ENCODE measurements at regions not wholly inside any gene's neighbourhood (a gene's known extent, or its start where the extent isn't known, plus 50 kb on each side); places are given as distances from the start of the nearest gene placed in this dataset.

- Histone ChIP-seq H3K79me2 (ENCODE audit: insufficient read depth, low read length) (no peaks in the 10 kb centered on the region), H4K20me1 (ENCODE audit: low read depth, low read length) (no peaks in the 10 kb centered on the region), H3K36me3 (ENCODE audit: low read length) (no peaks in the 10 kb centered on the region), H3K27ac (ENCODE audit: low read depth, low read length) (no peak overlapping the region), H3K9ac (ENCODE audit: low read length) (no peak overlapping the region), H3K9me2 (replicated peaks; ENCODE audit: insufficient read depth, low read length) (no peaks in the 10 kb centered on the region), H3K27me3 (ENCODE audit: low read length) (no peaks in the 10 kb centered on the region), H3K4me2 (ENCODE audit: low read depth, low read length, poor library complexity, severe bottlenecking) (no peak overlapping the region), H3F3A (ENCODE audit: insufficient read depth) (no peaks in the 10 kb centered on the region), H3K4me3 (ENCODE audit: insufficient read depth, low read length, poor library complexity, severe bottlenecking) (no peak overlapping the region), H3K9me3 (ENCODE audit: insufficient read depth, low read length) (no peaks in the 10 kb centered on the region), H2AFZ (ENCODE audit: low read depth, low read length, severe bottlenecking) (no peak overlapping the region)
- TF ChIP-seq, protein P1, sequence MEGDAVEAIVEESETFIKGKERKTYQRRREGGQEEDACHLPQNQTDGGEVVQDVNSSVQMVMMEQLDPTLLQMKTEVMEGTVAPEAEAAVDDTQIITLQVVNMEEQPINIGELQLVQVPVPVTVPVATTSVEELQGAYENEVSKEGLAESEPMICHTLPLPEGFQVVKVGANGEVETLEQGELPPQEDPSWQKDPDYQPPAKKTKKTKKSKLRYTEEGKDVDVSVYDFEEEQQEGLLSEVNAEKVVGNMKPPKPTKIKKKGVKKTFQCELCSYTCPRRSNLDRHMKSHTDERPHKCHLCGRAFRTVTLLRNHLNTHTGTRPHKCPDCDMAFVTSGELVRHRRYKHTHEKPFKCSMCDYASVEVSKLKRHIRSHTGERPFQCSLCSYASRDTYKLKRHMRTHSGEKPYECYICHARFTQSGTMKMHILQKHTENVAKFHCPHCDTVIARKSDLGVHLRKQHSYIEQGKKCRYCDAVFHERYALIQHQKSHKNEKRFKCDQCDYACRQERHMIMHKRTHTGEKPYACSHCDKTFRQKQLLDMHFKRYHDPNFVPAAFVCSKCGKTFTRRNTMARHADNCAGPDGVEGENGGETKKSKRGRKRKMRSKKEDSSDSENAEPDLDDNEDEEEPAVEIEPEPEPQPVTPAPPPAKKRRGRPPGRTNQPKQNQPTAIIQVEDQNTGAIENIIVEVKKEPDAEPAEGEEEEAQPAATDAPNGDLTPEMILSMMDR (IDR thresholded peaks at IDR 0.05; ENCODE audit: insufficient read depth, low read length, poor library complexity, severe bottlenecking) = no peak
- TF ChIP-seq EZH2phosphoT487 (conservative IDR thresholded peaks at IDR 0.05; ENCODE audit: low read length) = no peak
Observed at GRCh38 chr7:19970514-19970913, 197.1 kb upstream of the TMEM196 start.

- no peaks in the 10 kb centered on the region for H3K36me3 ChIP-seq (ENCODE audit: low read length)
- TF ChIP-seq, protein P1 (IDR thresholded peaks at IDR 0.05; ENCODE audit: insufficient read depth, low read length, poor library complexity, severe bottlenecking) = no peak
- no peak for TF ChIP-seq EZH2phosphoT487 (conservative IDR thresholded peaks at IDR 0.05; ENCODE audit: low read length)
- H3K4me3 ChIP-seq (ENCODE audit: insufficient read depth, low read length, poor library complexity, severe bottlenecking) = no peak overlapping the region
- H3K9me3 ChIP-seq (ENCODE audit: insufficient read depth, low read length) = no peaks in the 10 kb centered on the region
- no peak overlapping the region for H3K9ac ChIP-seq (ENCODE audit: low read length)
- no peaks in the 10 kb centered on the region for H4K20me1 ChIP-seq (ENCODE audit: low read depth, low read length)
- H3K79me2 ChIP-seq (ENCODE audit: insufficient read depth, low read length) = no peaks in the 10 kb centered on the region
- no peaks in the 10 kb centered on the region for H3F3A ChIP-seq (ENCODE audit: insufficient read depth)
- no peak overlapping the region for H3K4me2 ChIP-seq (ENCODE audit: low read depth, low read length, poor library complexity, severe bottlenecking)
- H3K27ac ChIP-seq (ENCODE audit: low read depth, low read length) = no peak overlapping the region
- H3K9me2 ChIP-seq (replicated peaks; ENCODE audit: insufficient read depth, low read length) = no peaks in the 10 kb centered on the region
- H3K27me3 ChIP-seq (ENCODE audit: low read length) = no peaks in the 10 kb centered on the region
- no peak overlapping the region for H2AFZ ChIP-seq (ENCODE audit: low read depth, low read length, severe bottlenecking)
Observed at GRCh38 chr7:19969859-19970493, 196.6 kb upstream of the TMEM196 start.

- no peaks in the 10 kb centered on the region for H3K79me2 ChIP-seq (ENCODE audit: insufficient read depth, low read length)
- TF ChIP-seq, protein P1 (IDR thresholded peaks at IDR 0.05; ENCODE audit: insufficient read depth, low read length, poor library complexity, severe bottlenecking) = no peak
- no peak for TF ChIP-seq EZH2phosphoT487 (conservative IDR thresholded peaks at IDR 0.05; ENCODE audit: low read length)
- no peak overlapping the region for H3K4me2 ChIP-seq (ENCODE audit: low read depth, low read length, poor library complexity, severe bottlenecking)
- no peaks in the 10 kb centered on the region for H4K20me1 ChIP-seq (ENCODE audit: low read depth, low read length)
- H3K27me3 ChIP-seq (ENCODE audit: low read length) = no peaks in the 10 kb centered on the region
- H3K36me3 ChIP-seq (ENCODE audit: low read length) = no peaks in the 10 kb centered on the region
- no peak overlapping the region for H3K9ac ChIP-seq (ENCODE audit: low read length)
- H3F3A ChIP-seq (ENCODE audit: insufficient read depth) = no peaks in the 10 kb centered on the region
- H3K27ac ChIP-seq (ENCODE audit: low read depth, low read length) = no peak overlapping the region
- H3K9me3 ChIP-seq (ENCODE audit: insufficient read depth, low read length) = no peaks in the 10 kb centered on the region
- no peak overlapping the region for H3K4me3 ChIP-seq (ENCODE audit: insufficient read depth, low read length, poor library complexity, severe bottlenecking)
- H2AFZ ChIP-seq (ENCODE audit: low read depth, low read length, severe bottlenecking) = no peak overlapping the region
- H3K9me2 ChIP-seq (replicated peaks; ENCODE audit: insufficient read depth, low read length) = no peaks in the 10 kb centered on the region
Observed at GRCh38 chr7:19964246-19964645, 190.8 kb upstream of the TMEM196 start.

All from SU-DHL-6 (cell line).